ENCODE measurements at regions not wholly inside any gene's neighbourhood (a gene's known extent, or its start where the extent isn't known, plus 50 kb on each side); places are given as distances from the start of the nearest gene placed in this dataset.
"Not testable (repeated sequence)": the region's sequence is repeated elsewhere in the genome, so short reads cannot be mapped to it uniquely, and the experiment has no call there.

DNA sequence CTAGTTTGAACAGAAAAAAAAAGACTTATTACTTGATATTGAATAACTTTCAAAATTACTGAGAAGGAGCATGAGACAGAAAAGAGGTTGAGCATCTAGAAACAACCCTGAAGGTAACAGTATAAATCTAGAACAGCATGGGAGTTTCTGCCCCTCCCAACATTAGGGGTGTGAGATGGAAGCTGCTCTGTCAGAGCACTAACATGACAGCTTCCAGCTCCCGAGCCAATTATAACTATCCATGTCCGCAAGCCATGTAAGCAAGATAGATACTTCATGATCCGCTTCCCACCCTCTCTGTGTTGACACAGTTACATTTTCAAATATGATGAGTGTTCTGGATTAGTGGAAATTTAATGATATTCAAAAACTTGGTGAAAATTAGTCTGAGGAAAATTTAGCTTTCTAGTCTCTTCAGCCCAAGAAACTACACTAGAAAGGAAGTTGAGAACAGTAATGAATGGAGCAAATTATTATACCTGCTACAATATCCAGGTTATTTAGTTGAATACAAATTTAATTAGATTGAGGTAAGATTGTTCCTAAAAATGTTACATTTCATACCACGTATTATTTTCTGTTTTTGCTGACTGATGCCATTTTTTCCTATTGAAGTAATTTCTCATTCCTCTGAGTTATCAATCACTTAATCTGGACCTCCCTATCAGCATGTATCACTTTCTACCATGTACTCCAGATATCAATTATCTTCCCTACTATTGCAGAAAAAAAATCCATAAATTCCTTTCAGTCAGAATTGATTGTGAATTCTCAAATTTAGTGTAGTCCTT is 129.3 kb upstream of the SLIT2 start:
- no peak for DNase-seq (ENCODE audit: low spot score)

DNA sequence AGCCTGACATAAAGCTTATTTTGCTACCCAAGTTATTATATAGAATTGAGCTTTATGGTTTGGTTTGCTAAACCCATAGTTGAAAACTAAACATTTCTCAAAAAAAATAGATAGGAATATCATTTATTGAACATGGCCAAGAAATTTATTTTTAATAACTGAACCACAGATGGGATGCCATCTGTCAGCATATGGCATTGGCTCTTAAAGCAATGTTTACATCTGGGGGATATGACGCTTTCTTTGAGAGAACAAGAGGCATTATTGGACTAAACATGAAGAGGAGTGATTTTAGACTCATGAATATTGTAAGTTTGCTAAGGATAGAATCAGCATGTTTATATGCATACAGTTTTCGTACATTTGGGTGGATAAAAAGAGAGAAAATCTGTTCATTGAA is 132.6 kb upstream of the SLIT2 start:
- DNase-seq (ENCODE audit: low spot score): no peak

DNA sequence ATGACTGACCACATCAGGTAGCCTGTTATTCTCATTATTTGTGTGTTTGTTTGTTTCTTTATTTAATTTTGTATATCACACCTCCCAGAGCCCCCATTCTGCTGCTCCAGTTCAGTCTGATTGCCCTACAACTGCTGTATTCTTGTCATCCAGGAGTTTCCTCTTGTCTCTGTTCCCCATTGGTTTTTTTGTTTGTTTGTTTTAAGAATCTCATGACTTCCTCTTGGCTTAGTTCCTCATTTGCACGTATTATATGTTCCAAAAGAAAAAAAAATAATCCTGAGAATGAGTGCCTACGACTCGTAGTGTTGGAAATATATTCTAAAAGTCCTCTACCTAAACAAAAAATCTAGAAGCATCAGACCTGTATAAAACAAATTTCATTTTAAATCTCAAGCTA is 142.3 kb upstream of the SLIT2 start:
- no peak for DNase-seq (ENCODE audit: low spot score)

DNA sequence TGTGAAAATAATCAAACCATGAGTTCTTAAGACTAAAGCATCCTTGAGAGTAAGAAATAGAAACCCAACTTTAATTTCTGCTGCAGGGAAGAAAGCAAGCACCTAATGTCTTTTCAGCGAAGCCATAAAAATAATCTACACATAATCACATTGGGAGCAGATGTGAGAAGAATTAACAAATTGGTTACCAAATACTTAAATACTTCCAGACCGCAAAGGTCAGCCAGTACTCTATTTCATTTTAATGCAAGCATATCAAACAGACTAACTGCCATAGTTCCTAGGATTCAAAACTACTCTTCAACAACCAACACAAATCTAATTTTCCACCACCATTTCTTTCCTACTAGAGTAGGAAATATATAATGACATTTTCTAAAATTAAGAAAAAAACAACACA is 144.8 kb upstream of the SLIT2 start:
- no peak for DNase-seq (ENCODE audit: low spot score)

- DNase-seq (ENCODE audit: low spot score): no peak
These were observed 149.9 kb upstream of the SLIT2 start for GRCh38 chr4:20101831-20102230.

- no peak for DNase-seq (ENCODE audit: low spot score)
These were observed 154.8 kb upstream of the SLIT2 start for GRCh38 chr4:20096911-20097310.

DNA sequence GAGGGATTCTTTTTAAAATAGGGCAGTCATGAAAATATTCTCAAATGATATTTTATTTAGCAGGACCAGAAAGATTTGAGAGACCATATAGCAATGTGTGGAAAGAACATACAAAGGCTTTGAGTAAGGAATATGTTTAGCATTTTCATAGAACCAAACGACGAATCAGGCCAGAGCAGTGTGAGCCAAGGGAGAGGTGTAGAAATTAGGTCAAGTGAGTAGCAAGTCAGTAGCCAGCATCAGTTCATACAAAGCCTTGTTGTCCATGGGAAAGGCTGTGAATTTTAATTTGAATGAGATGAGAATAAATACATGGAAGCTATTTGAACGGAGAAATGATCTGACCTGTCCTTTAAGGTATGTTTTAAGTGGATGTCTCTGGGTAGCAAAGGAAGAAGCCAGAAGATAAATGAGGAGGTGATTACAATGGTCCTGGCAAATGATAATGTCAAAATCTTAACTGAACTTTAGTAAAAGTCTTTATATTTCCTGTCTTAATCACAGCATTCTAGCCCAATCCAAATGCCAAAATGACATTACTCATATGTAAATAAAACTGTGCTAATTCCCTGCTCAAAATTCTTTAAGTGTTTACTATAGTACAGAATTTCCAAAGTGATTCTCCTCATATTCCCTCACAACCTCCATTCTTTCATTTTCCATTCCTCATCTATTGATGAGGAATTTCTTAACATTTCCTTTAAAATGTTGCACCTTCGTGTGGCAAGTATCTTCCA is 155.7 kb upstream of the SLIT2 start:
- no peak for DNase-seq (ENCODE audit: low spot score)

DNA sequence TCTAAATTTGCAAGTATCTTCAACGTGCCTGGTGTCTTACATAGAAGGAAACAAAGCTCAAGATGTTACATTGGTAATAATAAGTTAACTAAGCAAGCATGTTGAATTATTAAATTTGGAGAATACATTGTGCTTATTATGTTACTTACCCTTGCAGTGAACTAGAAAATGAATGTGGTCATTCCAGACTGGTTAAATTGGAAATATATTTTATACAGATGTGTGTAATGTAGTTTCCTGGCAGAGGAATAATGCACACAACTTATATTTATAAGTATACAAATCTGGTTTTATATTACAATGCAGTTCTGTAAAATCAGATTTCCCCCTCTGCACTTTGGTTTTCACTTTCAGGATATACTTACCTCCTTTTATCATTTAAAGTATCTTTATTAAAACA is 159.9 kb upstream of the SLIT2 start:
- no peak for DNase-seq (ENCODE audit: low spot score)

GRCh38 chr4:20087522-20087911 is 164.2 kb upstream of the SLIT2 start:
- no peak for DNase-seq (ENCODE audit: low spot score)

GRCh38 chr4:20086799-20087521 is 164.7 kb upstream of the SLIT2 start:
- DNase-seq (ENCODE audit: low spot score): no peak

DNA sequence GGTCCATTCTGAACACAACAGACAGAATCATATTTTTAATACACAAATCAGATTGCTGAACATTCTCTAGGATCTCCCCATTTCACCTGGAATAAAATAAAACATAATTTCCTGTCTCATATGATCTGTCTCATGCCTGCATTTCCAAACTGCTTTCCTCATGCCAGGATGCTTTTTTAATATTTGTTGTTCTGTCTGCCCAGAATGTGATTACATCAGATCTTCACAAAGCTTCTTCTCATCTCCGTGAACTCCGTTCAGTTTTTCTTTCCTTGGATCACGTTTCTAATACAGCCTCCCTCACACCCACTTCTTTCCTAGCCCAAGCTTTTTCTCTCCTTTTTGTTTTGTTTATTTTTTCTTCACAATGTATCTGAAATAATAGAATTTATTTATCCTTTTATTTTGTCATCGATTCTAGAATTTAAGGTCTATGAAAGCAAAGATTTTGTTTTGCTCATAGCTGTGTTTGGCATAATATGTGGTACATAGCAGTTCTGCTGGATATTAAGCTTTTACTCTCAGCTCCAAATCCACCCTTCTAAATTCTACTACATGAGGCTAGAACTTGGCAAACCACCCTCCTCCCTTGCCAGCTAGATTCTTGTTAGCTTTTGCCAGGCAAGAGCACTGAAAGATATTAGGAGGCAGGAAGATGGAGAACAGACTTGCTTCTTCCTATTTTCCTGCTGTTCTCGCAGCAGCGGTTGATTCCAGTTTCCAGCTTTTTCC is 165.5 kb upstream of the SLIT2 start:
- DNase-seq (ENCODE audit: low spot score): no peak

GRCh38 chr4:20085653-20086052 is 166.1 kb upstream of the SLIT2 start:
- DNase-seq (ENCODE audit: low spot score): no peak

DNA sequence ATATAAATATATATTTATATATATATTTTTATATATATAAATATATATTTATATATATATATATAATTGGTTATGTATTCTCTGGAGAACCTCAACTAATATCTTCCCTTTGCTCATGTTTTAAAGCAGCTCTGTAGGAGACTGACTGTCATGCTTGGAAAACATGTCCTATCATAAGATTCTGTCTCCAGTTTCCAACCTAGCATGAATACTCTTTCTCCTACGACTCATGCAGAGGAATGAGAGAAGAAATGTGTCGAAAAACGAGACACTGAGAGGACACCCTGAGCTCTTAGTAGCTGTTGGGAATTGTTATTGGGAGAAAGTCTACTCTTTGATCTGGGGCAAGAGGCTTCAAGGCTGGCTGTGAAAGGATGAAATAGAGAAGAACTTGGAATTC is 166.5 kb upstream of the SLIT2 start:
- no peak for DNase-seq (ENCODE audit: low spot score)

GRCh38 chr4:20084488-20084887 is 167.2 kb upstream of the SLIT2 start:
- DNase-seq (ENCODE audit: low spot score): no peak

GRCh38 chr4:20078644-20079043 is 173.1 kb upstream of the SLIT2 start:
- DNase-seq (ENCODE audit: low spot score): no peak

DNA sequence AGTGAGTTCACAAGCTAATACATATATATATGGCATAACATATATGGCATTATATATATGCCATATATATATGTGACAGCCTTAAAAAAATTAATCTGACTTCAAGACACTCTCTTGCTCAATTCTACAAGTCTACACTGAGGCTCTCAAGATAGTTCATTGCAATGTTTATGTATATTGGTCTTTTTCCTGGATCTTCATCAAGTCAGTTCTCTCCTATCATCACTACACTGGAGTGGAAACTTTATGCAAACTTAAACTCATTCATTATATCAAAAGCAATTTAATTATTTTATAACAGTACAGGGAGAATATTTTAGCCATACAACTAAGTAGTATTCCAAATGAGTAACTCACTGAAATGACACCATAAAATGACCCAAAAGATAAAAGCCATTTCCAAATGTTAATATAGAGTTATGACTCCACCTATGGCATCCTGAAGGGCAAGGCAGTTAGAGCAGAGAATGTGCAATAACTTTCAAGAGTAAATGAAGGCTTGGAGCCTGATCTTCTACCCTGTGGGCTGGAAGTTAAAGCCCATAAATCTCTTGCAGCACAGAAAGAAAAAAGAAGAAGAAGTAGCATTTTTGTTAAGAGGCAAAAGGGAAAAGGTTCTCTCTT is 176.3 kb upstream of the SLIT2 start:
- no peak for DNase-seq (ENCODE audit: low spot score)

DNA sequence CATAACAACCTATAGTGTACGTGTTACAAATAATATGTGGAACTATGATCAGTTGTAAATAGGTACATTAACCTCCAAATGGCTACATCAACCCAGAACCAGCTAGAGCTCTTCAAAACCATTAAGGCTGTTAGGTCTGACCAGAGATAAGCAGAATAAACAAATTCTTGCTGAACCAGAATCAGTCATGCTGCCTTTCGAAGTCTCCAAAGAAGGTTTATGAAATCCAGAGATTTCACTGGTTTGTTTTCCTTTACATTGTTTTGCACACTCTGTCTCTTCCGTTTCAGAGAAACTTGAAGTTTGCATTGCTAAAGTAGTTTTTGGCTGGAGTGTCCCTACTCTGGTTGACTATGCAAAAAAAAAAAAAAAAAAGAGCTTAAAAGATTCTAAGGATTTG is 177.3 kb upstream of the SLIT2 start:
- DNase-seq (ENCODE audit: low spot score): no peak

DNA sequence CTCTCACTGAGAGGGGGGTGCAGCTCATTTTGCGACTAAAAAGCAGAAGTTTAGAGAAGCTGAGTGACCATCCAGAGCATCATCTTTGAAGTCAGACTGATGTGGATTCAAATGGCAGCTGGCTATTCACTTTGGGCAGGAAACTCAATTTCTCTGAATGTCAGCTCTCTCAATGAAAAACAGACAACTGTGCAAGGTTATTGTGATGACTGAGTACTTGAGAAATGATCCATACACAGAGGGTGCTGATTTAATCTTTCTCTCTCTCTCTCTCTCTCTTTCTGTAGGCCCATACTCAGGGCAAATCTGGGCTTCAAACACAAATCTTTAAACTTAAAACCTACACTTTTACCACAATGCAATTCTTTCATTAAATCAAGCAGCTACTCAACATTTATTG is 185.8 kb upstream of the SLIT2 start:
- no peak for DNase-seq (ENCODE audit: low spot score)

DNA sequence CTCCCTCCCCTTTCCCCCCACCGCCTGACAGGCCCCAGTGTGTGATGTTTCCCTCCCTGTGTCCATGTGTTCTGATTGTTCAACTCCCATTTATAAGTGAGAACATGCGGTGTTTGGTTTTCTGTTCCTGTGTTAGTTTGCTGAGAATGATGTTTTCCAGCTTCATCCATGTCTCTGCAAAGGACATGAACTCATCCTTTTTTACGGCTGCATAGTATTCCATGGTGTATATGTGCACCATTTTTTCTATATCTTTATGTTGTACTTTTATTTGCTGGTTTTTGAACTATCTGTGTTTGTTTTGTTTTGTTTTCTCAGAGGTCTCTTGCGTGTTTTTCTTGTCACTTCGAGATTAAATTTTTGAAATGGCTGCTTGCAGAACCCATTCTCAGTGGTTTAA is 188.8 kb upstream of the SLIT2 start:
- not testable (repeated sequence) for DNase-seq (ENCODE audit: low spot score)

GRCh38 chr4:20062054-20062453 is 189.7 kb upstream of the SLIT2 start:
- DNase-seq (ENCODE audit: low spot score): no peak

DNA sequence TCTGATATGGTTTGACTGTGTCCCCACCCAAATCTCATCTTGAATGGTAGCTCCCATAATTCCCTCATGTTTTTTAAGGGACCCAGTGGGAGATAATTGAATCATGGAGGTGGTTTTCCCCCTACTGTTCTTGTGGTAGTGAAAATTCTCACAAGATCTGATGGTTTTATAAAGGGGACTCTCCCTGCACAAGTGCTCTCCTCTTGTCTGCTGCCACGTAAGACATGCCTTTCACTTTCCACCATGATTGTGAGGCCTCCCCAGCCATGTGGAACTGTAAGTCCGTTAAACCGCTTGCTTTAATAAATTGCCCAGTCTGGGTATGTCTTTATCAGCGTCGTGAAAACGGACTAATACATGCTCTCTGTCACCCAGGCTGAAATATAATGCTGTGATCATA is 200.9 kb upstream of the SLIT2 start:
- no peak for DNase-seq (ENCODE audit: low spot score)

- no peak for DNase-seq (ENCODE audit: low spot score)
These were observed 201.8 kb upstream of the SLIT2 start for GRCh38 chr4:20049889-20050288.

All from putamen (tissue), 1 donor.